Heart left ventricle (tissue), 16 donors: ENCODE measurements at regions not wholly inside any gene's neighbourhood (a gene's known extent, or its start where the extent isn't known, plus 50 kb on each side); places are given as distances from the start of the nearest gene placed in this dataset.

Experiments used
- ATAC-seq, 4 donors: fragments of 200-7000 bp; cut with Tn5 transposase; one replicate each; pipeline ENCODE4 v1.9.1; 2020 to 2022; ENCODE audit warnings: moderate library complexity in 4 of 4, mild to moderate bottlenecking in 3 of 4, moderate number of reproducible peaks in 1 of 4
- DNase-seq, 5 donors: peaks; one replicate each; pipeline ENCODE4 v3.0.0-alpha.2; 2020
- H3K27ac ChIP-seq, 12 donors: fragments of 200-600 bp; sonication (generic) in 4 of 12; one replicate each; pipeline versions ENCODE4 v1.5.0 to v1.8.0; 2016 to 2022; ENCODE audit warnings: mild to moderate bottlenecking in 2 of 12
- H3K27me3 ChIP-seq, 9 donors: fragments of 200-600 bp; sonication (generic) in 2 of 9; one replicate each; pipeline versions ENCODE4 v1.5.1 to v1.8.0; 2016 to 2022; ENCODE audit warnings: mild to moderate bottlenecking in 3 of 9
- H3K36me3 ChIP-seq, 9 donors: fragments of 200-600 bp; sonication (generic) in 2 of 9; one replicate each; pipeline versions ENCODE4 v1.5.0 to v1.8.0; 2018 to 2022; ENCODE audit warnings: mild to moderate bottlenecking in 2 of 9
- H3K4me1 ChIP-seq, 12 donors: fragments of 200-600 bp; sonication (generic) in 4 of 12; one replicate each; pipeline versions ENCODE4 v1.5.0 to v1.8.0; 2016 to 2022; ENCODE audit warnings: mild to moderate bottlenecking in 3 of 12
- H3K4me3 ChIP-seq, 12 donors: fragments of 200-600 bp; sonication (generic) in 4 of 12; one replicate each; pipeline versions ENCODE4 v1.5.0 to v1.8.0; 2017 to 2022; ENCODE audit warnings: mild to moderate bottlenecking in 9 of 12, moderate library complexity in 4 of 12
- H3K9me3 ChIP-seq, 12 donors: fragments of 200-600 bp; sonication (generic) in 4 of 12; one replicate each; pipeline versions ENCODE4 v1.5.0 to v1.8.0; 2016 to 2022; ENCODE audit warnings: mild to moderate bottlenecking in 1 of 12
- CTCF ChIP-seq, 12 donors: fragments of 200-600 bp; sonication (generic) in 4 of 12; IDR thresholded peaks; one replicate each; pipeline versions ENCODE4 v1.5.0 to v1.8.0; 2018 to 2022; ENCODE audit warnings: antibody characterized with exemption in 12 of 12, mild to moderate bottlenecking in 5 of 12
- POLR2A ChIP-seq, 2 donors: fragments of 450-650 bp; IDR thresholded peaks; one replicate each; pipeline ENCODE4 v1.6.1; 2017; ENCODE audit warnings: antibody characterized with exemption in 2 of 2, mild to moderate bottlenecking in 2 of 2, moderate library complexity in 2 of 2
- WGBS, 4 donors: extraction: QIAGEN DNeasy Blood & Tissue Kit in 2 of 4; methylation state at CpG; one replicate each; pipeline versions ENCODE4 v1.1.5 to v1.1.7; 2013 to 2018; 5-methylcytosine and 5-hydroxymethylcytosine counted together
- intact Hi-C, 10 donors: fragments of 100-400 bp; cut with DNase I; formaldehyde crosslinking; loops; one replicate each; pipeline versions ENCODE4 v1.11.1 to v1.14.2; 2022
- donor health status: ischemic (EF 13 %, LVEDD 7.1; RV severe dilation, severe dysfunction).
- donor health status: healthy with polysubstance abuse.
- donor health status: DM: no; HTN: yes; CAD: no.
- donor health status: DM: no; HTN: no; CAD: no.
- donor health status: ischemic (EF 25% LVEDD 6.9; RV normal size, moderate dysfunction).
- donor health status: ischemic (EF 25% LVEDD 5.7; RV mildly dilated, moderate dysfunction).
- donor health status: healthy.
- donor health status: DM: yes; HTN: yes; CAD: no.
- donor health status: ischemic (EF 35%, LVEDD 5.7; RV mildly dilated, moderate dysfunction).
- donor health status: nonischemic (EF 11% LVEDD 7.7; RV severe dilation, severe dysfunction).
- donor health status: DM: yes; HTN: yes; CAD: no.
- donor health status: PGD.
- donor health status: ischemic (EF 29% LVEDD 5.4; RV normal size, mild dysfunction).
- donor health status: nonischemic (EF 23%, LVEDD 6.1; RV moderate dilation, normal function).

- 75 to 84% (median 79%) methylated on average over 9 of the region's 9 CpGs for WGBS, 4 donors
- no peaks in the 10 kb centered on the region for H3K9me3 ChIP-seq
- intact Hi-C loops = no loop called here
- H3K27me3 ChIP-seq = no peaks in the 10 kb centered on the region
- TF ChIP-seq POLR2A (IDR thresholded peaks at IDR 0.05) (no peak), CTCF (IDR thresholded peaks at IDR 0.05) (no peak)
- DNase-seq (no peak), ATAC-seq (no peak)
- no peak overlapping the region for H3K4me3 ChIP-seq
- no peaks in the 10 kb centered on the region for H3K36me3 ChIP-seq
- no peak overlapping the region for H3K27ac ChIP-seq
- peaks cover 0 to 21% (median 10%) of the 10 kb centered on the region in 12 donors for H3K4me1 ChIP-seq
Observed at GRCh38 chr3:168342946-168343850, 247.5 kb upstream of the GOLIM4 start.

- H3K4me3 ChIP-seq = no peak overlapping the region
- intact Hi-C loops = no loop called here
- TF ChIP-seq CTCF (IDR thresholded peaks at IDR 0.05) (no peak), POLR2A (IDR thresholded peaks at IDR 0.05) (no peak)
- no peak overlapping the region for H3K27ac ChIP-seq
- no peak for ATAC-seq
- H3K9me3 ChIP-seq = no peaks in the 10 kb centered on the region
- H3K4me1 ChIP-seq = peaks cover 0 to 21% (median 10%) of the 10 kb centered on the region in 12 donors
- WGBS, 4 donors = 26 to 39% (median 31%) methylated on average over 2 of the region's 2 CpGs
- H3K36me3 ChIP-seq = no peaks in the 10 kb centered on the region
- no peaks in the 10 kb centered on the region for H3K27me3 ChIP-seq
- no peak for DNase-seq
Observed at GRCh38 chr3:168341956-168342936, 246.5 kb upstream of the GOLIM4 start.

- ATAC-seq (peak in 1 of 4 donors; percentile 38), DNase-seq (no peak)
- H3K4me1 ChIP-seq = peaks cover 0 to 21% (median 10%) of the 10 kb centered on the region in 12 donors
- intact Hi-C loops = no loop called here
- no peaks in the 10 kb centered on the region for H3K27me3 ChIP-seq
- no peaks in the 10 kb centered on the region for H3K9me3 ChIP-seq
- H3K36me3 ChIP-seq = no peaks in the 10 kb centered on the region
- 39 to 47% (median 40%) methylated on average over 3 of the region's 3 CpGs for WGBS, 4 donors
- no peak overlapping the region for H3K27ac ChIP-seq
- no peak for TF ChIP-seq POLR2A (IDR thresholded peaks at IDR 0.05)
- TF ChIP-seq CTCF (IDR thresholded peaks at IDR 0.05) = no peak
- H3K4me3 ChIP-seq = no peak overlapping the region
Observed at GRCh38 chr3:168341192-168341815, 245.6 kb upstream of the GOLIM4 start.
